Stimulated activated CD4-positive, alpha-beta T cell treated with anti-CD3 and anti-CD28 coated beads, Interleukin-1b, Interleukin-23, amount 100 ng/mL, for 4 hours (primary cell): ENCODE measurements at regions not wholly inside any gene's neighbourhood (a gene's known extent, or its start where the extent isn't known, plus 50 kb on each side); places are given as distances from the start of the nearest gene placed in this dataset.
"Not testable (repeated sequence)": the region's sequence is repeated elsewhere in the genome, so short reads cannot be mapped to it uniquely, and the experiment has no call there.

Source experiments
- DNase-seq, 2 donors: peaks; one replicate each; pipeline ENCODE4 v3.0.0-alpha.2; 2020; ENCODE audit warnings: low read depth in 2 of 2

- no peak for DNase-seq
Measured at GRCh38 chr1:194825382-194825781, 1639.0 kb upstream of the B3GALT2 start.

DNA sequence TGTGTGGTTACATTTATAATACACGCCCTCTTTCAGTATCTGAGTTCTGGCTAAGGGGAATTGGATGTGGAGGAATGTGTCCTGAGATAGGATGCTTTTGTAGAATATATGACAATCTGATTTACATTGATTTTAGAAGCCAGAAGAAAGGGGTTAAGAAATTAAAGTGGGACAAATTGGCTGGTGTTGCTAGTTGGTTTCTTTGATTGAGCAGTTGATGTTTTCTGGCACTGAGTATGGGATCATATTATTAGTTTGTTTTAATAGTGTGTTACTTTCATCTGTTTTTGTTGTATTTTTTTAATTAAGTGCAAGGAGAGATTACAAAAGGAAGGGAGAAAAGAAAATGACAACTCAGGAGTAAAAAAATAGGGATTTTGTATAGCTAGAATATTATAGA is 1634.7 kb upstream of the B3GALT2 start:
- DNase-seq = no peak

DNA sequence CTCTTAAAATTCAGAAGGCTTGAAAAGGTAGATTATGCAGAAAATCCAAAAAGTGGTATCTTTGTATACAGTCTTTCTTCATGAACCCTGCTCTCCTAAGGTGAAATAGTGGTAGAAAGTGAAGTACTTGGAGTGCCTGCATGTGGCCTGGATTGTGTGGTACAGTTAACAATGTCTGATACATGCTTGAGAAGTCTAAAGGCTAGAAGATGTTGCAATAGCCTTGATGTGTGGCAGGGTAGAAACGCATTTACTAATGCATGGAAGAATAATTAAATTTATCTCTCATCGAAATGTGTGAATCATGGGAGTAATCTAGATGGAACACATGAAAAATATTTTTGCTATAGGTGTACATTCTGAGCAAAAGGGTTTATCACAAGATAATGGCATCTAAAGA is 1632.3 kb upstream of the B3GALT2 start:
- no peak for DNase-seq

DNA sequence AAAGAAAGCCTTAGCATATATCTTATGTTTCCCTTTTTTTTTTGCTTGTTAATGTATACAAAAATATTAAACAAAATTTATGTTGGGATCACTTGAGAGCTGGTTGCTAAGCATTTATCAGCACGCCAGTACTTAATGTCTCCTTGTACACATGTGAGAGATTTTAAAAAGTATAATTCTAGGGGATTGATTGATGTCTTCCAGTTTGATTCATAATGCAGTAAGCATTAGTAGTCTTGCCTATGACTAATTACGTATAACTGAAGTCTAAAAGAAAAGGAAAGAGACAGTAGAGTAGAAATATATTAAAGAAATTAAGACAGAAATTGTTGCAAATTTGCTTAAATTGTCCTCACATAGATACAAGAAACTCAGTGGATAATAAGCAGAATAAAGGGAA is 1630.4 kb upstream of the B3GALT2 start:
- DNase-seq = no peak

- DNase-seq = no peak
Measured at GRCh38 chr1:194813096-194813495, 1626.7 kb upstream of the B3GALT2 start.

DNA sequence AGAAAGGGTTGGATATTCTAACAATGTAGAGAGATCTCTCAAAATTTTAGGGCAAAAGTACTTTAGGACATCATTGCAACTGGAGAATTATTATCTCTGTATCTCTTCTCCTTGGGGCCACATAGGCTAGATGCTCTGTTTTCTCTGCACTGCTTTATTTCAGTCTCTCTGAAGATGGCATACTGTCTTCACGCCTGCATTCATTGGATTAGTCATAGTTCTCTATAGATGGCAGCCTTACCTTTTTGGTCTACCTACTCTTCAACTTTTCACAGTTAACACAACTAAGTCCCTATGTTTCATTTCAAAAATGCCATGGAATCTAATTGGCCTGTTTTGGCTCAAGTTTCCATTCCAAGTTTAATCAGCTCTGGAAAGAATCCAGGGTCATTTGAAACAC is 1623.3 kb upstream of the B3GALT2 start:
- DNase-seq = no peak

DNA sequence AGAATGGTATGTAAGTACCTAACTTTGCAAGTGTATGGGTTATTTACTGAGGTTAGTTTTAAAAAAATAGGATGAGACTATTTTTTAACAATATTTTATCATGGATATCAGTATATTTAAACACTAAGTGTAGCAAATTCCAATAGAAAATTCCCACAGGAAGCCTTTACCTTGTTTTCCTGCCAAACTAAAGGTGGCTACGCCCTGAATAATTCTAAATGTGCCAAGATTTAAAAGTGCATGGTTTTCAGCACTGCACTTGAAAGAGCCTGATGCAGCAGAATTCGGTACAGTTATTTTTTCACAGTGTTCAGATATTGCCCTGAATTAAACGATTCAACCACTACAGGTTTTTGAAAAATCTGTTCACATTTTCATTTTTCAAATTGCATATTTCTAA is 1622.8 kb upstream of the B3GALT2 start:
- no peak for DNase-seq

DNA sequence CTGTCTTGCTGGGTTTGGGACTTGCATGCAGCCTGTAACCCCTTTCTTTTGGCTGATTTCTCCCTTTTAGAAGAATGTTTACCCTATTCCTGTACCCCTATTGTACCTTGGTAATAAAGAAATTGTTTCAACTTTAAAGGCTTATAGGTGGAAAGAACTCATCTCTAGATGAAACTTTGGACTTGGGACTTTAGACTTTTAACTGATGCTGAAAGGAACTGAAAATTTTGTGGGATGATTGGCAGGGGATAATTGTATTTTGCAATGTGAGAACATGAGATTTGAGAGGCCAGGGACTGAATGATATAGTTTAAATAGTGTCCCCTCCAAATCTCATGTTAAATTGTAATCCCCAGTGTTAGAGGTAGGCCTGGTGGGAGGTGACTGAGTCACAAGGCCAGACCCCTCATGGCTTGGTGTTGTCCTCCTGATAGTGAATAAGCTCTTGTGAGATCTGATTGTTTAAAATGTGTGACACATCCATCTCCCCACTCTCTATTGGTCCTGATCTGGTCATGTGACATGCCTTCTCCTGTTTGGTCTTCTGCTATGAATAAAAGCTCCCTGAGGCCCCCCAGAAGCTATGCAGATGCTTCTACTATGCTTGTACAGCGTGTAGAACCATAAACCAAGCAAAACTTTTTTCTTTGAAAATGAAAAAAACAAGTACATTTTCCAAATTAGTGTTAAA is 1621.3 kb upstream of the B3GALT2 start:
- no peak for DNase-seq

- no peak for DNase-seq
Measured at GRCh38 chr1:194802572-194802971, 1616.2 kb upstream of the B3GALT2 start.

- DNase-seq = no peak
Measured at GRCh38 chr1:194795917-194796593, 1609.6 kb upstream of the B3GALT2 start.

DNA sequence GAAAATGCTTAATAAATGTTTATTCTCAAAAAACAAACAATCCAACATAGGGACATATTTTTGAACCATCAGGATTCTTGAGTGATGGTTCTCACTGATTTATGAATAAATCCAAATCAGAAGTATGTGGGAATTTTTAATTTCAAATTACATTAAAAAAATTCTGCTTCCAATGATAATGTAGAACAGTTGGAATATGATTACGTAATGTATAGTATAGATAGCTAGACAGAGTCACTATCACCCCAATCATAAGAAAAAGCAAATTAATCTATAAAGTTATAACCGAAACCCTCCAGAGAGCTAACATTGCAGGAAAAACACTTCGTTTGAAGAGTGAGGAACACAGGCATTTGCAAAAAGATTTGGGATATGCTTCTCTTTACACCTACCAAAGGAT is 1600.6 kb upstream of the B3GALT2 start:
- no peak for DNase-seq

- DNase-seq = no peak
Measured at GRCh38 chr1:194786027-194786426, 1599.6 kb upstream of the B3GALT2 start.

GRCh38 chr1:194776657-194777056 is 1590.2 kb upstream of the B3GALT2 start:
- DNase-seq = no peak

DNA sequence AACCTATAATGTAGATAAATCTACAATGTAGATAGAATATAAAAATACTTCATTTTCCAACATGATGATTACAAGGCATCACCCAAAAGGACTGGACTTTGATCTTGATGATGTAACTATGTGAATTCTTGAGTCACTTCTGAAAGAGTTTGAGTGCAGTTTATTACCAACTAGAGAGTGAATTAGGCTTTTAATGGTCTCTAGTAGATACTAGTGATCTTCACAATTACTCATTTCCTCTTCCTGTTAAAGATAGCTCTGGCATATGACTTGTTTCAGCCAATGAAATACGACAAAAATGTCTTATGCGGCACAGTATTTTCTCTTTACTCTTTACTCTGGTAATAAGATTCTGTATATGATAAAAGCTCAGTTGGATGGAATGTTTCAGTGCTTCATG is 1588.1 kb upstream of the B3GALT2 start:
- DNase-seq = no peak

- no peak for DNase-seq
Measured at GRCh38 chr1:194755241-194755994, 1569.0 kb upstream of the B3GALT2 start.

DNA sequence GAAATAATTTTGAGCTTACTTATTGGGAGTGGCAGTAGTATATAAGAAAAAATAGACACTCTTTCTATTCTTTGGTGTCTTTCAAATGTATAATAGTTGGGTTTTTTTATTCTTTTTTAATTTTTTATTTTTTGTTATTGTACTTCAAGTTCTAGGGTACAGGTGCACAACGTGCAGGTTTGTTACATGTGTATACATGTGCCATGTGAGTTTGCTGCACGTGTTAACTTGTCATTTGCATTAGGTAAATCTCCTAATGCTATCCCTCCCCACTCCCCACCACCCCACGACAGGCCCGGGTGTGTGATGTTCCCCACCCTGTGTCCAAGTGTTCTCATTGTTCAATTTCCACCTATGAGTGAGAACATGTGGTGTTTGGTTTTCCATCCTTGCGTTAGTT is 1552.4 kb upstream of the B3GALT2 start:
- DNase-seq = not testable (repeated sequence)

GRCh38 chr1:194734970-194735369 is 1548.6 kb upstream of the B3GALT2 start:
- DNase-seq = no peak

GRCh38 chr1:194731025-194731424 is 1544.6 kb upstream of the B3GALT2 start:
- DNase-seq = no peak

DNA sequence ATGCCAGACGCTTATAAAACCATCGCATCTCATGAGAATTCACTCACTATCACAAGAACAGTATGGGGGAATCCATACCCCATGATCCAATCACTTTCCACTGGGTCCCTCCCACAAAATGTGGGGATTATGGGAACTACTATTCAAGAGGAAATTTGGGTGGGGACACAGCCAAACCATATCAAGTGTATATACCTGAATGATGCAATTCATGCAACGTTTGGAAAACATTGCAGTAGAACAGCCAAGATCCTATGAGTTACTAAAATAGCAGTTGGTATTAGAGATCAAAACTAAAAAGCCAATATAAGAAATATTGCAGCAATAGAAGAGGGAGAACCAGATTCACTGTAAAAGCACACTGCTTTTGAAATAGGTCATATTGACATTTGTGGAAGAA is 1543.9 kb upstream of the B3GALT2 start:
- DNase-seq = no peak

DNA sequence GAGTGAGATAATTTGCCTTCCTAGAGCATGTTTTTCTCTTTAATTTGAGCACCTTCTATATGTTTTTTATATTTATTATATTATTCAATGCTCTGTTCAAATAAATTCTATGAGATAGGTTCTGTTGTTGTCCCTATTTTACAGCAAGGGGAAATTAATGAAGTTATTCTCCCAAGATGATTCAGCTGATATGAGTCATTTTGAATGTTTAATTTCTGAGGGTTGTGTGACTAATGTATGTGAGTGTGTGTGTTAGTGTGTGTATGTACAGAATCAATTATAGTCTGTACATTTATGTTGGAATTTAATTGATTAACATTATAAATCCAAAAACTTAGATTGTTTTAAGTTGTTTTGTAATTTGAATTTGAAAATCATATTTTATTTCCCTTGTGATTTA is 1536.7 kb upstream of the B3GALT2 start:
- no peak for DNase-seq

GRCh38 chr1:194717941-194718340 is 1531.5 kb upstream of the B3GALT2 start:
- no peak for DNase-seq

DNA sequence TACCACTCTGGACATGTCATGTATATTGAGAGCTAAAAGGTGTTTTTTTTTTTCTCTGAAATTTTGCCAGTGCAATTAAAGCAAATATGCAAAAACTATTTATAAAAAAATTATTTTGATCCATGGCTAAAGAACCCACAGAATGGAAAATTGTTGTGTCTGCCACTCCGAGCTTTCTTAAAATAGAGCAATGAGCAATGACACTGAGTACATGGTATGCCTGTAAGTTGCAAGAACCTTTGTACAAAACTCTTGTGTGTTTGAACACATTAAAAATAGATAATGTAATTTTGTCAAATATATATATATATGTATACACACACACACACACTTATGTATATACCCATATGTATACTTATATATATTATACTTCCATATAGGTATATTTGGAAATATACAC is 1530.9 kb upstream of the B3GALT2 start:
- no peak for DNase-seq

GRCh38 chr1:194710671-194711070 is 1524.3 kb upstream of the B3GALT2 start:
- DNase-seq = no peak
